HepG2 (cell line): ENCODE measurements at regions not wholly inside any gene's neighbourhood (a gene's known extent, or its start where the extent isn't known, plus 50 kb on each side); places are given as distances from the start of the nearest gene placed in this dataset.

Experiments used
- ATAC-seq: fragments of 200-7000 bp; cut with Tn5 transposase; 3 replicates; pipeline ENCODE4 v1.9.1; 2020; ENCODE audit warnings: mild to moderate bottlenecking, moderate library complexity
- BruUV-seq: library from RNA; stranded (reverse); fragments of 400-500 nt; replicated peaks from 2 replicates; lab custom pipeline; 2021; lab: Mats Ljungman, UMichigan
- CTCF ChIA-PET: fragments of 300-600 bp; formaldehyde crosslinking; extraction: SDS; loops from one replicate; lab custom pipeline; 2021; ENCODE audit warnings: low total read pairs, inconsistent platforms, low intra/inter-chr PET ratio; lab: Yijun Ruan, JAX
- POLR2A ChIA-PET: fragments of 350-600 bp; sonication (Branson Sonifier 250); formaldehyde crosslinking; loops from one replicate; lab custom pipeline; 2020; ENCODE audit warnings: antibody characterized with exemption, inconsistent platforms; lab: Yijun Ruan, JAX
- DNase-seq: peaks from one replicate; pipeline ENCODE4 v3.0.0-alpha.2; 2015; ENCODE audit warnings: low spot score
- FAIRE-seq: peaks from 3 replicates; lab custom pipeline; 2011; peaks lifted over from hg19 to GRCh38; lab: Jason Lieb, UNC
- H2AFZ ChIP-seq: one replicate; pipeline ENCODE4 v1.6.1; 2011; ENCODE audit warnings: low read length, inconsistent platforms
- H3K27ac ChIP-seq: fragments of 300-600 bp; 3 replicates; pipeline ENCODE4 v1.8.0; 2011; ENCODE audit warnings: mixed run types, mild to moderate bottlenecking, mixed read lengths, low read length, inconsistent platforms; ENCODE audit not compliant: insufficient read depth; ENCODE audit errors: extremely low read length
- H3K27me3 ChIP-seq, 2 experiments: fragments of 200-600 bp in 1 of 2; 2 replicates in 1 of 2; 3 replicates in 1 of 2; pipeline versions ENCODE4 v1.6.0 to v1.8.0; 2011; ENCODE audit warnings: low read length in 2 of 2, mild to moderate bottlenecking in 2 of 2, moderate library complexity in 2 of 2, inconsistent platforms in 1 of 2; ENCODE audit not compliant: insufficient read depth in 2 of 2, control insufficient read depth in 1 of 2
- H3K36me3 ChIP-seq, 2 experiments: fragments of 200-600 bp in 1 of 2; replicated peaks in 1 of 2; 2 replicates in 1 of 2; 3 replicates in 1 of 2; pipeline versions ENCODE4 v1.5.1 to v1.8.0; 2011; ENCODE audit warnings: low read length in 2 of 2, inconsistent platforms in 1 of 2; ENCODE audit not compliant: insufficient read depth in 2 of 2, control insufficient read depth in 1 of 2
- H3K4me1 ChIP-seq: 2 replicates; pipeline ENCODE4 v1.5.1; 2012; ENCODE audit warnings: low read length, inconsistent platforms; ENCODE audit not compliant: insufficient read depth
- H3K4me2 ChIP-seq: 2 replicates; pipeline ENCODE4 v1.6.0; 2011; ENCODE audit warnings: low read depth, low read length, inconsistent platforms
- H3K4me3 ChIP-seq, 3 experiments: fragments of 200-600 bp in 1 of 3; sonication (generic), shearing (Covaris generic) in 1 of 3; replicated peaks in 1 of 3; 2 replicates each; pipeline ENCODE4 v1.5.1; 2011 to 2016; ENCODE audit warnings: low read length in 3 of 3, inconsistent platforms in 2 of 3, low read depth in 2 of 3, mild to moderate bottlenecking in 2 of 3, control low read depth in 1 of 3, mixed read lengths in 1 of 3; ENCODE audit not compliant: insufficient read depth in 1 of 3
- H3K79me2 ChIP-seq: one replicate; pipeline ENCODE4 v1.6.1; 2011; ENCODE audit warnings: low read length, inconsistent platforms; ENCODE audit not compliant: insufficient read depth
- H3K9ac ChIP-seq: 2 replicates; pipeline ENCODE4 v1.6.0; 2011; ENCODE audit warnings: mild to moderate bottlenecking, low read depth, low read length, inconsistent platforms; ENCODE audit not compliant: insufficient read depth
- H3K9me3 ChIP-seq: 2 replicates; pipeline ENCODE4 v1.5.1; 2012; ENCODE audit warnings: mild to moderate bottlenecking, low read length
- H4K20me1 ChIP-seq: 2 replicates; pipeline ENCODE4 v1.6.0; 2011; ENCODE audit warnings: inconsistent platforms, mild to moderate bottlenecking, low read length, moderate library complexity; ENCODE audit not compliant: insufficient read depth
- CHD2 ChIP-seq: IDR thresholded peaks from 2 replicates; pipeline ENCODE4 v1.6.1; 2011; ENCODE audit warnings: low read depth, low read length, improper control_type of control experiment
- GATAD2A ChIP-seq: IDR thresholded peaks from 2 replicates; pipeline ENCODE4 v1.6.1; 2016
- HMG20A ChIP-seq: IDR thresholded peaks from 2 replicates; pipeline ENCODE4 v1.6.1; 2016; ENCODE audit warnings: borderline replicate concordance
- KLF15 ChIP-seq: sonication (generic); formaldehyde crosslinking; IDR thresholded peaks from 2 replicates; pipeline ENCODE4 v1.8.1; 2023; ENCODE audit warnings: borderline replicate concordance, mild to moderate bottlenecking, inconsistent platforms, missing genetic modification reagents, mixed read lengths
- RFX1 ChIP-seq: fragments of 450-650 bp; IDR thresholded peaks from 2 replicates; pipeline ENCODE4 v1.6.1; 2017
- SMAD1 ChIP-seq: sonication (generic); formaldehyde crosslinking; IDR thresholded peaks from 2 replicates; pipeline ENCODE4 v1.4.0; 2020; ENCODE audit warnings: missing genetic modification reagents, low read depth, mild to moderate bottlenecking, borderline replicate concordance
- ZBTB7B ChIP-seq: sonication (generic); formaldehyde crosslinking; IDR thresholded peaks from 2 replicates; pipeline ENCODE4 v1.4.0; 2020; ENCODE audit warnings: missing genetic modification reagents
- ZZZ3 ChIP-seq: sonication (generic); formaldehyde crosslinking; IDR thresholded peaks from 2 replicates; pipeline ENCODE4 v1.4.0; 2020; ENCODE audit warnings: missing genetic modification reagents, mild to moderate bottlenecking, borderline replicate concordance
- WGBS: methylation state at CpG from one replicate; pipeline ENCODE4 v1.1.6; 2017; ENCODE audit warnings: low lambda C conversion rate; 5-methylcytosine and 5-hydroxymethylcytosine counted together
- in situ Hi-C: cut with HindIII; loops from 2 replicates; pipeline ENCODE4 v1.10.0; 2017; ENCODE audit warnings: low pct_unique_long_range_greater_than_20kb; ENCODE audit not compliant: extremely low pct_ligation_motif_present
- intact Hi-C: fragments of 100-400 bp; cut with micrococcal nuclease; formaldehyde crosslinking; loops from one replicate; pipeline ENCODE4 v1.10.0; 2022; ENCODE audit not compliant: unreplicated experiment
- TF ChIP-seq, protein P1 (sequence below): sonication (generic); formaldehyde crosslinking; IDR thresholded peaks from 2 replicates; pipeline ENCODE4 v1.5.1; 2020; ENCODE audit warnings: missing genetic modification reagents, mild to moderate bottlenecking, borderline replicate concordance

GRCh38 chr5:6253846-6254245 is 124.5 kb downstream of the MED10 start:
- Histone ChIP-seq H2AFZ (no peak overlapping the region), H3K79me2 (no peaks in the 10 kb centered on the region), H3K27ac (no peak overlapping the region), H3K4me1 (no peaks in the 10 kb centered on the region), H3K9ac (no peak overlapping the region), H3K9me3 (no peaks in the 10 kb centered on the region), H3K27me3 (0 out of 5 replicates have a peak, but pooled peaks cover 0 to 5% of the 10 kb centered on the region in 2 experiments), H3K4me2 (no peak overlapping the region), H3K4me3 (no peak overlapping the region), H4K20me1 (no peaks in the 10 kb centered on the region), H3K36me3 (no peaks in the 10 kb centered on the region)
- no TSS peak for BruUV-seq
- FAIRE-seq (no peak), DNase-seq (no peak), ATAC-seq (no peak)
- CTCF ChIA-PET, result no interaction called here
- POLR2A ChIA-PET, result no interaction called here
- WGBS, result no CpG with 5 or more reads among the region's 3 CpGs
- TF ChIP-seq KLF15, result no peak
- TF ChIP-seq HMG20A (CRISPR knock-in tag), result no peak
- in situ Hi-C loops, result no loop called here
- intact Hi-C loops, result no loop called here

- ATAC-seq, result no peak
- Histone ChIP-seq H4K20me1 (no peaks in the 10 kb centered on the region), H3K4me1 (no peaks in the 10 kb centered on the region), H3K79me2 (no peaks in the 10 kb centered on the region), H3K4me3 (no peak overlapping the region), H3K9ac (no peak overlapping the region), H2AFZ (no peak overlapping the region), H3K9me3 (no peaks in the 10 kb centered on the region), H3K27ac (no peak overlapping the region), H3K4me2 (no peak overlapping the region)
- in situ Hi-C loops (no loop called here), intact Hi-C loops (no loop called here)
- DNase-seq, result no peak
- no peak for FAIRE-seq
- TF ChIP-seq SMAD1 (CRISPR knock-in tag) (no peak), ZZZ3 (CRISPR knock-in tag) (no peak), ZBTB7B (CRISPR knock-in tag) (no peak), RFX1 (no peak), GATAD2A (CRISPR knock-in tag) (no peak), CHD2 (no peak)
- TF ChIP-seq, protein P1, sequence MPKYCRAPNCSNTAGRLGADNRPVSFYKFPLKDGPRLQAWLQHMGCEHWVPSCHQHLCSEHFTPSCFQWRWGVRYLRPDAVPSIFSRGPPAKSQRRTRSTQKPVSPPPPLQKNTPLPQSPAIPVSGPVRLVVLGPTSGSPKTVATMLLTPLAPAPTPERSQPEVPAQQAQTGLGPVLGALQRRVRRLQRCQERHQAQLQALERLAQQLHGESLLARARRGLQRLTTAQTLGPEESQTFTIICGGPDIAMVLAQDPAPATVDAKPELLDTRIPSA (CRISPR knock-in tag), result no peak
- TF ChIP-seq, all 625 proteins: peak for 0
- ChIA-PET CTCF (no interaction called here), POLR2A (no interaction called here)
- no TSS peak for BruUV-seq
- Histone ChIP-seq H3K27me3 (0 out of 5 replicates have a peak, but pooled peaks cover 0 to 5% of the 10 kb centered on the region in 2 experiments), H3K36me3 (no peaks in the 10 kb centered on the region)
- 0% methylated on average over 3 of the region's 5 CpGs for WGBS
These were observed 125.1 kb downstream of the MED10 start for GRCh38 chr5:6253281-6253680.
